Smooth muscle cell (in vitro differentiated cells): ENCODE measurements at regions not wholly inside any gene's neighbourhood (a gene's known extent, or its start where the extent isn't known, plus 50 kb on each side); places are given as distances from the start of the nearest gene placed in this dataset.

Experiments used
- DNase-seq: peaks from one replicate; lab custom pipeline; 2025; ENCODE audit not compliant: unreplicated experiment; lab: John Stamatoyannopoulos, UW
- H2AFZ ChIP-seq: fragments of 200-600 bp; sonication (generic); 2 replicates; pipeline ENCODE4 v1.6.0; 2016; ENCODE audit warnings: antibody characterized with exemption, low read depth, mild to moderate bottlenecking
- H3F3A ChIP-seq: fragments of 200-600 bp; sonication (generic); 2 replicates; pipeline ENCODE4 v1.6.0; 2017; ENCODE audit warnings: antibody characterized with exemption, low read depth
- H3K27ac ChIP-seq: fragments of 200-600 bp; sonication (generic); 2 replicates; pipeline ENCODE4 v1.5.1; 2016; ENCODE audit warnings: low read depth, mild to moderate bottlenecking
- H3K27me3 ChIP-seq: fragments of 200-600 bp; sonication (generic); 2 replicates; pipeline ENCODE4 v1.6.1; 2016; ENCODE audit warnings: low read depth, mild to moderate bottlenecking
- H3K36me3 ChIP-seq: fragments of 200-600 bp; sonication (generic); 2 replicates; pipeline ENCODE4 v1.5.1; 2016; ENCODE audit warnings: low read depth
- H3K4me1 ChIP-seq: fragments of 200-600 bp; sonication (generic); 2 replicates; pipeline ENCODE4 v1.5.1; 2016; ENCODE audit warnings: low read depth
- H3K4me2 ChIP-seq: fragments of 200-600 bp; sonication (generic); 2 replicates; pipeline ENCODE4 v1.6.0; 2016; ENCODE audit warnings: mild to moderate bottlenecking
- H3K4me3 ChIP-seq: fragments of 200-600 bp; sonication (generic); 2 replicates; pipeline ENCODE4 v1.5.1; 2016; ENCODE audit warnings: mild to moderate bottlenecking
- H3K79me2 ChIP-seq: fragments of 200-600 bp; sonication (generic); 2 replicates; pipeline ENCODE4 v1.6.0; 2016; ENCODE audit warnings: low read depth, mild to moderate bottlenecking
- H3K9ac ChIP-seq: fragments of 200-600 bp; sonication (generic); 2 replicates; pipeline ENCODE4 v1.6.0; 2016; ENCODE audit warnings: low read depth
- H3K9me3 ChIP-seq: fragments of 200-600 bp; sonication (generic); replicated peaks from 2 replicates; pipeline ENCODE4 v1.5.1; 2016; ENCODE audit warnings: low read depth
- H4K20me1 ChIP-seq: fragments of 200-600 bp; sonication (generic); 2 replicates; pipeline ENCODE4 v1.6.0; 2016; ENCODE audit warnings: low read depth
- CTCF ChIP-seq: fragments of 200-600 bp; sonication (generic); IDR thresholded peaks from 2 replicates; pipeline ENCODE4 v1.5.1; 2017; ENCODE audit warnings: borderline replicate concordance, mild to moderate bottlenecking, antibody characterized with exemption; ENCODE audit not compliant: insufficient read depth, poor library complexity, severe bottlenecking
- WGBS: methylation state at CpG from one replicate; pipeline ENCODE4 v1.1.7; 2016; ENCODE audit warnings: low lambda C conversion rate; 5-methylcytosine and 5-hydroxymethylcytosine counted together

GRCh38 chr6:3617192-3617631 lies 134.3 kb downstream of the PXDC1 start:
- Histone ChIP-seq H3K79me2 (no peaks in the 10 kb centered on the region), H4K20me1 (no peaks in the 10 kb centered on the region), H3K36me3 (no peaks in the 10 kb centered on the region), H3K9ac (no peak overlapping the region), H3K27ac (no peak overlapping the region), H3K4me2 (no peak overlapping the region), H3K4me1 (no peaks in the 10 kb centered on the region), H2AFZ (no peak overlapping the region), H3K4me3 (no peak overlapping the region), H3F3A (no peaks in the 10 kb centered on the region), H3K9me3 (no peaks in the 10 kb centered on the region), H3K27me3 (peaks cover 9% of the 10 kb centered on the region)
- no peak for TF ChIP-seq CTCF
- 94% methylated on average over 7 of the region's 7 CpGs for WGBS
- DNase-seq: no peak

GRCh38 chr6:3616565-3617176 lies 134.8 kb downstream of the PXDC1 start:
- no peak for DNase-seq
- WGBS: 95% methylated on average over 9 of the region's 9 CpGs
- Histone ChIP-seq H3K27me3 (peaks cover 9% of the 10 kb centered on the region), H2AFZ (no peak overlapping the region), H4K20me1 (no peaks in the 10 kb centered on the region), H3K4me2 (no peak overlapping the region), H3K9ac (no peak overlapping the region), H3K4me1 (no peaks in the 10 kb centered on the region), H3K4me3 (no peak overlapping the region), H3K36me3 (no peaks in the 10 kb centered on the region), H3K9me3 (no peaks in the 10 kb centered on the region), H3F3A (no peaks in the 10 kb centered on the region), H3K79me2 (no peaks in the 10 kb centered on the region), H3K27ac (no peak overlapping the region)
- TF ChIP-seq CTCF: no peak

GRCh38 chr6:3615391-3616380 lies 135.8 kb downstream of the PXDC1 start:
- no peaks in the 10 kb centered on the region for H3K79me2 ChIP-seq
- no peak overlapping the region for H3K4me3 ChIP-seq
- H4K20me1 ChIP-seq: no peaks in the 10 kb centered on the region
- H3K4me2 ChIP-seq: no peak overlapping the region
- peaks cover 9% of the 10 kb centered on the region for H3K27me3 ChIP-seq
- H3K36me3 ChIP-seq: no peaks in the 10 kb centered on the region
- no peak for DNase-seq
- H3K27ac ChIP-seq: no peak overlapping the region
- H3K9me3 ChIP-seq: no peaks in the 10 kb centered on the region
- no peak overlapping the region for H2AFZ ChIP-seq
- no peak for TF ChIP-seq CTCF
- no peak overlapping the region for H3K9ac ChIP-seq
- H3F3A ChIP-seq: no peaks in the 10 kb centered on the region
- H3K4me1 ChIP-seq: no peaks in the 10 kb centered on the region
- WGBS: 97% methylated on average over 11 of the region's 11 CpGs
